ENCODE measurements at regions not wholly inside any gene's neighbourhood (a gene's known extent, or its start where the extent isn't known, plus 50 kb on each side); places are given as distances from the start of the nearest gene placed in this dataset.
"Not testable (repeated sequence)": the region's sequence is repeated elsewhere in the genome, so short reads cannot be mapped to it uniquely, and the experiment has no call there.

GRCh38 chr5:167414611-167415010 lies 876.8 kb upstream of the WWC1 start:
- DNase-seq (ENCODE audit: low read depth): no peak

GRCh38 chr5:167415779-167416746 lies 875.4 kb upstream of the WWC1 start:
- no peak for DNase-seq (ENCODE audit: low read depth)

GRCh38 chr5:167417662-167418061 lies 873.8 kb upstream of the WWC1 start:
- DNase-seq (ENCODE audit: low read depth): no peak

- no peak for DNase-seq (ENCODE audit: low read depth)
Observed at GRCh38 chr5:167425161-167425560, 866.3 kb upstream of the WWC1 start.

- DNase-seq (ENCODE audit: low read depth): no peak
Observed at GRCh38 chr5:167426501-167426900, 864.9 kb upstream of the WWC1 start.

GRCh38 chr5:167427641-167428040 lies 863.8 kb upstream of the WWC1 start:
- not testable (repeated sequence) for DNase-seq (ENCODE audit: low read depth)

- DNase-seq (ENCODE audit: low read depth): no peak
Observed at GRCh38 chr5:167440846-167441245, 850.6 kb upstream of the WWC1 start.

- DNase-seq (ENCODE audit: low read depth): no peak
Observed at GRCh38 chr5:167442922-167443321, 848.5 kb upstream of the WWC1 start.

GRCh38 chr5:167447466-167448375 lies 843.7 kb upstream of the WWC1 start:
- DNase-seq (ENCODE audit: low read depth): no peak

- DNase-seq (ENCODE audit: low read depth): no peak
Observed at GRCh38 chr5:167448376-167448775, 843.1 kb upstream of the WWC1 start.

- no peak for DNase-seq (ENCODE audit: low read depth)
Observed at GRCh38 chr5:167451076-167451475, 840.4 kb upstream of the WWC1 start.

- DNase-seq (ENCODE audit: low read depth): no peak
Observed at GRCh38 chr5:167452136-167452535, 839.3 kb upstream of the WWC1 start.

- DNase-seq (ENCODE audit: low read depth): no peak
Observed at GRCh38 chr5:167453246-167454030, 838.0 kb upstream of the WWC1 start.

GRCh38 chr5:167458412-167458811 lies 833.0 kb upstream of the WWC1 start:
- no peak for DNase-seq (ENCODE audit: low read depth)

- no peak for DNase-seq (ENCODE audit: low read depth)
Observed at GRCh38 chr5:167460449-167461020, 830.9 kb upstream of the WWC1 start.

- no peak for DNase-seq (ENCODE audit: low read depth)
Observed at GRCh38 chr5:167463939-167464338, 827.5 kb upstream of the WWC1 start.

GRCh38 chr5:167466992-167467391 lies 824.5 kb upstream of the WWC1 start:
- DNase-seq (ENCODE audit: low read depth): no peak

- DNase-seq (ENCODE audit: low read depth): no peak
Observed at GRCh38 chr5:167472566-167473108, 818.8 kb upstream of the WWC1 start.

GRCh38 chr5:167478188-167478587 lies 813.3 kb upstream of the WWC1 start:
- no peak for DNase-seq (ENCODE audit: low read depth)

- no peak for DNase-seq (ENCODE audit: low read depth)
Observed at GRCh38 chr5:167479779-167480178, 811.7 kb upstream of the WWC1 start.

GRCh38 chr5:167481345-167481744 lies 810.1 kb upstream of the WWC1 start:
- DNase-seq (ENCODE audit: low read depth): no peak
